ENCODE measurements at regions not wholly inside any gene's neighbourhood (a gene's known extent, or its start where the extent isn't known, plus 50 kb on each side); places are given as distances from the start of the nearest gene placed in this dataset.

GRCh38 chr7:58316-58715, 134.1 kb upstream of the FAM20C start:
- H3K36me3 ChIP-seq (ENCODE audit: insufficient read depth): no peaks in the 10 kb centered on the region
- H3K79me2 ChIP-seq (replicated peaks; ENCODE audit: insufficient read depth): no peaks in the 10 kb centered on the region
- H3K9me3 Mint-ChIP-seq: no peaks in the 10 kb centered on the region; the same call in 1 of the 3 replicates
- no peaks in the 10 kb centered on the region for H3F3A ChIP-seq (replicated peaks; ENCODE audit: low read depth)
- no peak overlapping the region for H3K27ac ChIP-seq (ENCODE audit: low read depth)
- no peak for ATAC-seq
- TF ChIP-seq ZNF114 (CRISPR knock-in tag; IDR thresholded peaks at IDR 0.05): no peak
- no peak for TF ChIP-seq POLR2AphosphoS5 (IDR thresholded peaks at IDR 0.05; ENCODE audit: low read depth)
- no peak for TF ChIP-seq ZNF462 (CRISPR knock-in tag; IDR thresholded peaks at IDR 0.05)
- no peak for TF ChIP-seq JUNB (IDR thresholded peaks at IDR 0.05; ENCODE audit: unreplicated experiment)
- TF ChIP-seq REST (IDR thresholded peaks at IDR 0.05; ENCODE audit: unreplicated experiment): no peak
- no peak for TF ChIP-seq CTCF (conservative IDR thresholded peaks at IDR 0.05; ENCODE audit: low read depth in 2 of 2)
- TF ChIP-seq ZNF331 (CRISPR knock-in tag; IDR thresholded peaks at IDR 0.05; ENCODE audit: low read depth): no peak
- TF ChIP-seq EZH2phosphoT487 (IDR thresholded peaks at IDR 0.05; ENCODE audit: unreplicated experiment): no peak
- no peak for TF ChIP-seq EZH2 (IDR thresholded peaks at IDR 0.05; ENCODE audit: low read depth, unreplicated experiment)
- TF ChIP-seq, protein P1, sequence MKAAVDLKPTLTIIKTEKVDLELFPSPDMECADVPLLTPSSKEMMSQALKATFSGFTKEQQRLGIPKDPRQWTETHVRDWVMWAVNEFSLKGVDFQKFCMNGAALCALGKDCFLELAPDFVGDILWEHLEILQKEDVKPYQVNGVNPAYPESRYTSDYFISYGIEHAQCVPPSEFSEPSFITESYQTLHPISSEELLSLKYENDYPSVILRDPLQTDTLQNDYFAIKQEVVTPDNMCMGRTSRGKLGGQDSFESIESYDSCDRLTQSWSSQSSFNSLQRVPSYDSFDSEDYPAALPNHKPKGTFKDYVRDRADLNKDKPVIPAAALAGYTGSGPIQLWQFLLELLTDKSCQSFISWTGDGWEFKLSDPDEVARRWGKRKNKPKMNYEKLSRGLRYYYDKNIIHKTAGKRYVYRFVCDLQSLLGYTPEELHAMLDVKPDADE (IDR thresholded peaks at IDR 0.05): no peak
- no peak for TF ChIP-seq NANOG (IDR thresholded peaks at IDR 0.05; ENCODE audit: borderline replicate concordance)
- no peak for TF ChIP-seq STAT1 (IDR thresholded peaks at IDR 0.05; ENCODE audit: unreplicated experiment)
- no peak for TF ChIP-seq CREB1 (CRISPR knock-in tag; IDR thresholded peaks at IDR 0.05; ENCODE audit: low read depth)
- H3K4me3 ChIP-seq: no peak overlapping the region
- H3K4me1 ChIP-seq (ENCODE audit: insufficient read depth): peaks cover 16% of the 10 kb centered on the region
- peaks cover 6% of the 10 kb centered on the region; the same call in 1 of the 2 replicates for H3K9me2 ChIP-seq (ENCODE audit: insufficient read depth)
- no peak overlapping the region for H3K27ac Mint-ChIP-seq
- no peaks in the 10 kb centered on the region for H4K20me1 ChIP-seq (replicated peaks; ENCODE audit: insufficient read depth)
- H3K4me1 Mint-ChIP-seq: peaks cover 27% of the 10 kb centered on the region
- 0 out of 2 replicates have a peak overlapping the region, but pooled peaks have one; percentile 65 for H3K4me2 ChIP-seq
- H3K27me3 Mint-ChIP-seq (ENCODE audit: insufficient read depth, low read depth, poor library complexity): peaks cover 26% of the 10 kb centered on the region
- H3K4me3 Mint-ChIP-seq: no peak overlapping the region
- no peaks in the 10 kb centered on the region for H3K36me3 Mint-ChIP-seq (ENCODE audit: low read depth)
- H2AFZ ChIP-seq: no peak overlapping the region
- no peak for DNase-seq (ENCODE audit: low spot score)
- no peaks in the 10 kb centered on the region for H3K27me3 ChIP-seq (ENCODE audit: insufficient read depth)

All from GM23338 (cell line).